ENCODE measurements at regions not wholly inside any gene's neighbourhood (a gene's known extent, or its start where the extent isn't known, plus 50 kb on each side); places are given as distances from the start of the nearest gene placed in this dataset.
A peak's percentile ranks its signal among the peaks of the same experiment; 100 is the strongest.
"Not testable (repeated sequence)": the region's sequence is repeated elsewhere in the genome, so short reads cannot be mapped to it uniquely, and the experiment has no call there.

DNA sequence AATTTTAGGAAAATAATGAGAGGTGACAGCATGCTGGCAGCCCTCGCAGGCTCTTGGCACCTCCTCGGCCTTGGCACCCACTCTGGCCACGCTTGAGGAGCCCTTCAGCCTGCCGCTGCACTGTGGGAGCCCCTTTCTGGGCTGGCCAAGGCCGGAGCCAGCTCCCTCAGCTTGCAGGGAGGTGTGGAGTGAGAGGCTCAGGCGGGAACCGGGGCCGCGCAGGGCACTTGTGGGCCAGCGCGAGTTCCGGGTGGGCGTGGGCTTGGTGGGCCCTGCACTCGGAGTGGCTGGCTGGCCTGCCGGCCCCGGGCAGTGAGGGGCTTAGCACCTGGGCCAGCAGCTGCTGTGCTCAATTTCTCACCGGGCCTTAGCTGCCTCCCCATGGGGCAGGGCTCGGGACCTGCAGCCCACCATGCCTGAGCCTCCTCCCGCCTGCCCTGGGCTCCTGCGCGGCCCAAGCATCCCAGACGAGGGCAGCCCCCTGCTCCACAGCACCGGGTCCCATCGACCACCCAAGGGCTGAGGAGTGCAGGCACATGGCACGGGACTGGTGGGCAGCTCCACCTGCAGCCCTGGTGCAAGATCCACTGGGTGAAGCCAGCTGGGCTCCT, 299.3 kb upstream of the MDFIC2 start:
- H3K4me1 ChIP-seq (ENCODE audit: control insufficient read depth, insufficient read depth, low read length): peaks cover 21% of the 10 kb centered on the region
- H3K27ac ChIP-seq (ENCODE audit: low read depth, low read length); H3K27me3 ChIP-seq (ENCODE audit: control insufficient read depth, insufficient read depth, low read length); H3K9me3 ChIP-seq (ENCODE audit: control insufficient read depth, insufficient read depth, low read length); H3K36me3 ChIP-seq (ENCODE audit: control insufficient read depth, insufficient read depth, low read length); H3K4me3 ChIP-seq (ENCODE audit: low read depth, low read length); H3K9ac ChIP-seq (ENCODE audit: low read depth, low read length): not testable (repeated sequence)

DNA sequence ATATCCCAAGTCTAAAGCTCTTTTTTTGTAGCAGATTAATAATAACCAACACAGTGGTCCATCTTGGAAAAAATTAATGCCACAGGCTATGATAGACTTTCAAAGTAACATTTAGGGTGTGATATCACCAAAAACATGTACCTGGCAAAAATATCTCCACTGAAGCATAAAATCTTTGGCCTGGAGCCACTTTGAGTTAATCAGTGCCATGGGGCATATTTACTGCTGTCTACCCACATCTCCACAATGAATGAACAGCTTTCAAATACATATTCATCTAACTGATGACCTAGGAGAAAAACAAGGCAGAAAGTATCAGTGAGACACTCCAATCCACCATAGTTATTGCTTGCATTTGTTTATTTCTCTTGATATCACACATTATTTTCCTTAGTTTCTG, 296.0 kb upstream of the MDFIC2 start:
- Histone ChIP-seq H3K27ac (ENCODE audit: low read depth, low read length) (no peak overlapping the region), H3K9ac (ENCODE audit: low read depth, low read length) (no peak overlapping the region), H3K4me1 (ENCODE audit: control insufficient read depth, insufficient read depth, low read length) (no peaks in the 10 kb centered on the region)

GRCh38 chr3:70607469-70607868, 295.0 kb upstream of the MDFIC2 start:
- Histone ChIP-seq H3K4me3 (ENCODE audit: low read depth, low read length) (no peak overlapping the region), H3K36me3 (ENCODE audit: control insufficient read depth, insufficient read depth, low read length) (no peaks in the 10 kb centered on the region), H3K9ac (ENCODE audit: low read depth, low read length) (no peak overlapping the region), H3K27ac (ENCODE audit: low read depth, low read length) (no peak overlapping the region), H3K9me3 (ENCODE audit: control insufficient read depth, insufficient read depth, low read length) (peaks cover under 1% of the 10 kb centered on the region; the same call in 1 of the 2 replicates), H3K4me1 (ENCODE audit: control insufficient read depth, insufficient read depth, low read length) (no peaks in the 10 kb centered on the region), H3K27me3 (ENCODE audit: control insufficient read depth, insufficient read depth, low read length) (no peaks in the 10 kb centered on the region)

More for the DNA sequence above, 296.0 kb upstream of the MDFIC2 start:
- H3K27me3 ChIP-seq (ENCODE audit: control insufficient read depth, insufficient read depth, low read length): no peaks in the 10 kb centered on the region
- H3K36me3 ChIP-seq (ENCODE audit: control insufficient read depth, insufficient read depth, low read length): no peaks in the 10 kb centered on the region
- H3K9me3 ChIP-seq (ENCODE audit: control insufficient read depth, insufficient read depth, low read length): peaks cover 4% of the 10 kb centered on the region; the same call in 1 of the 2 replicates
- no peak overlapping the region for H3K4me3 ChIP-seq (ENCODE audit: low read depth, low read length)

- Histone ChIP-seq H3K27me3 (ENCODE audit: control insufficient read depth, insufficient read depth, low read length) (no peaks in the 10 kb centered on the region), H3K9me3 (ENCODE audit: control insufficient read depth, insufficient read depth, low read length) (no peaks in the 10 kb centered on the region), H3K4me1 (ENCODE audit: control insufficient read depth, insufficient read depth, low read length) (no peaks in the 10 kb centered on the region), H3K4me3 (ENCODE audit: low read depth, low read length) (no peak overlapping the region), H3K27ac (ENCODE audit: low read depth, low read length) (peak overlapping the region; percentile 15), H3K9ac (ENCODE audit: low read depth, low read length) (no peak overlapping the region), H3K36me3 (ENCODE audit: control insufficient read depth, insufficient read depth, low read length) (no peaks in the 10 kb centered on the region)
Observed at GRCh38 chr3:70606018-70606417, 293.6 kb upstream of the MDFIC2 start.

DNA sequence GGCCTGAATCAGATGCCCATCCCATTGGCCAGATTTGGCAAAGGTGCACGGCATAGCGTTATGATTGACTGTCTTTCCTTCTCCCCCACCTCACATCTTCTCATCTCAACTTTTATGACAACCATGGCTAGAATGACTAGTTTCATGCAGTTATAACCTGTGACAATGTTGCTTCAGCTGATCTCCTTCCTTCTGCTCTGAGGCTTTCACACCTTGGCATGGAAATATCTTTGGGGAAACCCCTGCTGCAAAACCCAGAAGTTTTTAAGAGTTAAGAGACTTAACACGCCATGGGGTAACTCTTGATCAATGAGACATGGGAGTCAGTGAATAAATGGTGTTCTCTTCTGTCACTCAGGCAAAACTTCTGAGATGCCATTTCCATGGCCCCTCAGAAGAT, 290.7 kb upstream of the MDFIC2 start:
- Histone ChIP-seq H3K27me3 (ENCODE audit: control insufficient read depth, insufficient read depth, low read length) (no peaks in the 10 kb centered on the region), H3K36me3 (ENCODE audit: control insufficient read depth, insufficient read depth, low read length) (no peaks in the 10 kb centered on the region), H3K4me3 (ENCODE audit: low read depth, low read length) (no peak overlapping the region), H3K9me3 (ENCODE audit: control insufficient read depth, insufficient read depth, low read length) (no peaks in the 10 kb centered on the region), H3K4me1 (ENCODE audit: control insufficient read depth, insufficient read depth, low read length) (no peaks in the 10 kb centered on the region), H3K27ac (ENCODE audit: low read depth, low read length) (no peak overlapping the region), H3K9ac (ENCODE audit: low read depth, low read length) (no peak overlapping the region)

GRCh38 chr3:70597312-70597711, 284.9 kb upstream of the MDFIC2 start:
- Histone ChIP-seq H3K9ac (ENCODE audit: low read depth, low read length) (no peak overlapping the region), H3K27ac (ENCODE audit: low read depth, low read length) (no peak overlapping the region), H3K4me3 (ENCODE audit: low read depth, low read length) (no peak overlapping the region), H3K9me3 (ENCODE audit: control insufficient read depth, insufficient read depth, low read length) (no peaks in the 10 kb centered on the region), H3K4me1 (ENCODE audit: control insufficient read depth, insufficient read depth, low read length) (no peaks in the 10 kb centered on the region), H3K36me3 (ENCODE audit: control insufficient read depth, insufficient read depth, low read length) (no peaks in the 10 kb centered on the region), H3K27me3 (ENCODE audit: control insufficient read depth, insufficient read depth, low read length) (no peaks in the 10 kb centered on the region)

- no peaks in the 10 kb centered on the region for H3K9me3 ChIP-seq (ENCODE audit: control insufficient read depth, insufficient read depth, low read length)
Observed at GRCh38 chr3:70583682-70584081, 271.2 kb upstream of the MDFIC2 start.

GRCh38 chr3:70582803-70583202, 270.4 kb upstream of the MDFIC2 start:
- Histone ChIP-seq H3K27ac (ENCODE audit: low read depth, low read length) (no peak overlapping the region), H3K4me3 (ENCODE audit: low read depth, low read length) (no peak overlapping the region), H3K4me1 (ENCODE audit: control insufficient read depth, insufficient read depth, low read length) (peaks cover 4% of the 10 kb centered on the region; the same call in 1 of the 2 replicates), H3K36me3 (ENCODE audit: control insufficient read depth, insufficient read depth, low read length) (no peaks in the 10 kb centered on the region), H3K27me3 (ENCODE audit: control insufficient read depth, insufficient read depth, low read length) (no peaks in the 10 kb centered on the region), H3K9me3 (ENCODE audit: control insufficient read depth, insufficient read depth, low read length) (no peaks in the 10 kb centered on the region), H3K9ac (ENCODE audit: low read depth, low read length) (no peak overlapping the region)

More at GRCh38 chr3:70583682-70584081, 271.2 kb upstream of the MDFIC2 start:
- no peaks in the 10 kb centered on the region for H3K36me3 ChIP-seq (ENCODE audit: control insufficient read depth, insufficient read depth, low read length)
- peaks cover 4% of the 10 kb centered on the region; the same call in 1 of the 2 replicates for H3K4me1 ChIP-seq (ENCODE audit: control insufficient read depth, insufficient read depth, low read length)
- no peaks in the 10 kb centered on the region for H3K27me3 ChIP-seq (ENCODE audit: control insufficient read depth, insufficient read depth, low read length)
- no peak overlapping the region for H3K4me3 ChIP-seq (ENCODE audit: low read depth, low read length)
- H3K9ac ChIP-seq (ENCODE audit: low read depth, low read length): no peak overlapping the region
- H3K27ac ChIP-seq (ENCODE audit: low read depth, low read length): no peak overlapping the region

- H3K4me1 ChIP-seq (ENCODE audit: control insufficient read depth, insufficient read depth, low read length): peaks cover 4% of the 10 kb centered on the region; the same call in 1 of the 2 replicates
- H3K27me3 ChIP-seq (ENCODE audit: control insufficient read depth, insufficient read depth, low read length): no peaks in the 10 kb centered on the region
- no peak overlapping the region for H3K9ac ChIP-seq (ENCODE audit: low read depth, low read length)
- H3K36me3 ChIP-seq (ENCODE audit: control insufficient read depth, insufficient read depth, low read length): no peaks in the 10 kb centered on the region
- no peaks in the 10 kb centered on the region for H3K9me3 ChIP-seq (ENCODE audit: control insufficient read depth, insufficient read depth, low read length)
- H3K4me3 ChIP-seq (ENCODE audit: low read depth, low read length): no peak overlapping the region
- no peak overlapping the region for H3K27ac ChIP-seq (ENCODE audit: low read depth, low read length)
Observed at GRCh38 chr3:70580021-70580420, 267.6 kb upstream of the MDFIC2 start.

DNA sequence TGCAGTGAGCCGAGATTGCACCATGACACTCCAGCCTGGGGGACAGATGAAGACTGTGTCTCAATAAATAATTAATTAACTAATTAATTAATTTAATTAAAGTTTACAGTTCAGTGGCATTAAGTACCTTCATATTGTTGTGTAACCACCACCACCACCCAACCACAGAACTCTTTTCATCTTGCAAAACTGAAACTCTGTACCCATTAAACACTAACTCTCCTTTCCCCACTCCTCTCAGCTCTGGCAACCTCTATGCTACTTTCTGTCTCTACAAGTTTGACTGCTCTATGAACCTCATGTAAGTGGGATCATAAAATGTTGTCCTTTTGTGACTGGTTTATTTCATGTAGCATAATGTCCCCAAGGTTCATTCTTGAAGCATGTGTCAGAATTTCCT, 259.3 kb upstream of the MDFIC2 start:
- H3K4me3 ChIP-seq (ENCODE audit: low read depth, low read length): no peak overlapping the region
- H3K27ac ChIP-seq (ENCODE audit: low read depth, low read length): no peak overlapping the region
- no peaks in the 10 kb centered on the region for H3K4me1 ChIP-seq (ENCODE audit: control insufficient read depth, insufficient read depth, low read length)
- H3K9me3 ChIP-seq (ENCODE audit: control insufficient read depth, insufficient read depth, low read length): 0 out of 2 replicates have a peak, but pooled peaks cover 2% of the 10 kb centered on the region
- H3K27me3 ChIP-seq (ENCODE audit: control insufficient read depth, insufficient read depth, low read length): no peaks in the 10 kb centered on the region
- H3K36me3 ChIP-seq (ENCODE audit: control insufficient read depth, insufficient read depth, low read length): no peaks in the 10 kb centered on the region
- H3K9ac ChIP-seq (ENCODE audit: low read depth, low read length): no peak overlapping the region

- Histone ChIP-seq H3K36me3 (ENCODE audit: control insufficient read depth, insufficient read depth, low read length) (no peaks in the 10 kb centered on the region), H3K4me3 (ENCODE audit: low read depth, low read length) (no peak overlapping the region), H3K9ac (ENCODE audit: low read depth, low read length) (no peak overlapping the region), H3K9me3 (ENCODE audit: control insufficient read depth, insufficient read depth, low read length) (0 out of 2 replicates have a peak, but pooled peaks cover 2% of the 10 kb centered on the region), H3K4me1 (ENCODE audit: control insufficient read depth, insufficient read depth, low read length) (no peaks in the 10 kb centered on the region), H3K27me3 (ENCODE audit: control insufficient read depth, insufficient read depth, low read length) (no peaks in the 10 kb centered on the region), H3K27ac (ENCODE audit: low read depth, low read length) (no peak overlapping the region)
Observed at GRCh38 chr3:70570584-70570983, 258.1 kb upstream of the MDFIC2 start.
